Large intestine (tissue), 3 donors: ENCODE measurements at regions not wholly inside any gene's neighbourhood (a gene's known extent, or its start where the extent isn't known, plus 50 kb on each side); places are given as distances from the start of the nearest gene placed in this dataset.

ENCODE experiments used
- DNase-seq, 2 donors: peaks; one replicate each; pipeline versions ENCODE4 v3.0.0 to v3.0.0-alpha.2; 2013
- H3K27ac ChIP-seq: one replicate; pipeline ENCODE4 v1.5.1; 2013; ENCODE audit warnings: low read length
- H3K27me3 ChIP-seq: 2 replicates; pipeline ENCODE4 v1.6.1; 2013; ENCODE audit warnings: low read length; ENCODE audit not compliant: control insufficient read depth, insufficient read depth
- H3K36me3 ChIP-seq: 2 replicates; pipeline ENCODE4 v1.6.1; 2013; ENCODE audit warnings: low read length; ENCODE audit not compliant: control insufficient read depth, insufficient read depth
- H3K4me1 ChIP-seq: one replicate; pipeline ENCODE4 v1.6.1; 2013; ENCODE audit warnings: low read length; ENCODE audit not compliant: control insufficient read depth, insufficient read depth
- H3K4me3 ChIP-seq: one replicate; pipeline ENCODE4 v1.5.1; 2013; ENCODE audit warnings: low read length
- H3K9me3 ChIP-seq: one replicate; pipeline ENCODE4 v1.6.1; 2013; ENCODE audit warnings: mild to moderate bottlenecking, low read depth, low read length, moderate library complexity; ENCODE audit not compliant: control insufficient read depth
- WGBS: methylation state at CpG from one replicate; pipeline ENCODE4 v1.1.5; 2013; ENCODE audit warnings: low lambda C conversion rate; ENCODE audit not compliant: insufficient coverage; 5-methylcytosine and 5-hydroxymethylcytosine counted together

GRCh38 chr12:126547905-126548304, 1482.7 kb downstream of the AACS start:
- Histone ChIP-seq H3K36me3 (no peaks in the 10 kb centered on the region), H3K9me3 (no peaks in the 10 kb centered on the region), H3K4me3 (no peak overlapping the region), H3K27me3 (no peaks in the 10 kb centered on the region), H3K4me1 (no peaks in the 10 kb centered on the region), H3K27ac (no peak overlapping the region)
- DNase-seq, result no peak
- WGBS, result no CpG with 5 or more reads among the region's 10 CpGs

DNA sequence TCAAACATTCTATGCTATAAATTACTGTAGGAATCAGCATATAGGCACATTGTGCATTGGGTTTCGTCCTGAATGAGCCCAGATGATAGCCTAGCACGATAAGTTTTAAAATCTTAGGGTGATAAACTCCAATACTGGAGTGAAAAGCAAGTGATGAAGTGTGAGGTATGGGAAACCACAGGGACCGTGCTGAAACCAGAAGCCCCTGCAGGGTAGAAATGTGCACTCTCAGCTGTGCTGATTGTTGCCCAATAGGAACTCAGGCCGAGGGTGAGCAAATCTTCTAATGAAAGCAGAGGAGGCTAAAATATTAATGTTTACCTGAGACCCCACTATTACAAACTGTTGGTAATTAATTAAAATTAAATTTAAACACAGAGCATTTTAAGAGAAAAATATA, 1486.6 kb downstream of the AACS start:
- H3K36me3 ChIP-seq, result no peaks in the 10 kb centered on the region

GRCh38 chr12:126554625-126555024, 1489.4 kb downstream of the AACS start:
- H3K27me3 ChIP-seq, result no peaks in the 10 kb centered on the region
- no peaks in the 10 kb centered on the region for H3K36me3 ChIP-seq
- H3K9me3 ChIP-seq, result no peaks in the 10 kb centered on the region
- no peak overlapping the region for H3K4me3 ChIP-seq
- no peak for DNase-seq
- no peak overlapping the region for H3K27ac ChIP-seq
- 74% methylated on average over 3 of the region's 7 CpGs for WGBS
- H3K4me1 ChIP-seq, result no peaks in the 10 kb centered on the region

More for the DNA sequence above, 1486.6 kb downstream of the AACS start:
- 80% methylated on average over 2 of the region's 4 CpGs for WGBS
- H3K4me3 ChIP-seq, result no peak overlapping the region
- no peak for DNase-seq
- H3K9me3 ChIP-seq, result no peaks in the 10 kb centered on the region
- H3K27ac ChIP-seq, result no peak overlapping the region
- H3K4me1 ChIP-seq, result no peaks in the 10 kb centered on the region
- H3K27me3 ChIP-seq, result no peaks in the 10 kb centered on the region

DNA sequence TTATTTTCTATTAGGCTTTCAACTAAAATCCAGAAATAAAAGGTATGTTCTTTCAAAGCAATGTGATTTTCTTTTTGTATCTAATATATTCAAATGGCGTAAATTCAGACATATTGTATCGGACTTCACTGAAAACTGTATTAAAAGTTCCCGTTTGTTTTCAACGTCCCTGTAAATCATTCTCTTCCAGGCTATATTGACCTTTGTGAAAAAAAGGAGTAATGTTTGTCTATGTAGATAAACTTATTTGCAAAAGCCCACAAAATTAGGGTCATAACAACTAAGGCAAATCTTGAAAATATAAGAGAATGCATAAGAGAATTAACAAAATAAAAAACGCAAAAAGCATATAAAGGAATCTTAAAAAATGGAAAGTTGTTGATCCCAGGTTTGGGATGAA, 1492.4 kb downstream of the AACS start:
- Histone ChIP-seq H3K27ac (no peak overlapping the region), H3K36me3 (no peaks in the 10 kb centered on the region), H3K4me1 (no peaks in the 10 kb centered on the region), H3K4me3 (no peak overlapping the region), H3K27me3 (no peaks in the 10 kb centered on the region), H3K9me3 (no peaks in the 10 kb centered on the region)
- WGBS, result 33% methylated on average over 4 of the region's 5 CpGs
- no peak for DNase-seq

DNA sequence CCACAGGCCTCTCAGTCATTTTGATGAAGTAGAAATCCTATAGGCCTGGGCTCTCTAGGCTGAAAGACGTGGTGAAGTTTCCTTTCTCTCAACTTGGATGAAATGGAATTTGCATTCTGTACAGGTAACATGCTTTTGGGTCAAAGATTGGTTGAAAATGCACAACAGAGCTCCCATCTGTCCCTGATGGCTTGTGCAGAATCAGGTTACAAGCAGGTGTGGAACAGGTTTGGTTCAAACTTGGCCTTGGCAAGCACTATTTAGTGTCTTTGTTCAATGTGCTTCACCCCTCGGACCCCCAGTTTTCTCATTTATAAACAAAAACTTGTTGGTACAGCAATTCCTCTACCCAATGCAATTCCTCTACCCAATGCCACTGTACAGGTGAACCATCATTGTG, 1493.0 kb downstream of the AACS start:
- Histone ChIP-seq H3K9me3 (no peaks in the 10 kb centered on the region), H3K36me3 (no peaks in the 10 kb centered on the region), H3K4me1 (no peaks in the 10 kb centered on the region), H3K27ac (no peak overlapping the region), H3K27me3 (no peaks in the 10 kb centered on the region), H3K4me3 (no peak overlapping the region)
- WGBS, result no CpG with 5 or more reads among the region's 2 CpGs
- DNase-seq, result no peak

- H3K36me3 ChIP-seq, result no peaks in the 10 kb centered on the region
- no peaks in the 10 kb centered on the region for H3K4me1 ChIP-seq
- no peak for DNase-seq
- no peak overlapping the region for H3K4me3 ChIP-seq
- no peaks in the 10 kb centered on the region for H3K27me3 ChIP-seq
- no CpG with 5 or more reads among the region's 3 CpGs for WGBS
- H3K9me3 ChIP-seq, result no peaks in the 10 kb centered on the region
- H3K27ac ChIP-seq, result no peak overlapping the region
These were observed 1493.6 kb downstream of the AACS start for GRCh38 chr12:126558810-126559209.

- Histone ChIP-seq H3K9me3 (peaks cover 8% of the 10 kb centered on the region), H3K4me1 (no peaks in the 10 kb centered on the region), H3K36me3 (no peaks in the 10 kb centered on the region), H3K27me3 (no peaks in the 10 kb centered on the region), H3K27ac (no peak overlapping the region), H3K4me3 (no peak overlapping the region)
- no peak for DNase-seq
- no CpG with 5 or more reads among the region's 18 CpGs for WGBS
These were observed 1501.8 kb downstream of the AACS start for GRCh38 chr12:126567016-126567415.

DNA sequence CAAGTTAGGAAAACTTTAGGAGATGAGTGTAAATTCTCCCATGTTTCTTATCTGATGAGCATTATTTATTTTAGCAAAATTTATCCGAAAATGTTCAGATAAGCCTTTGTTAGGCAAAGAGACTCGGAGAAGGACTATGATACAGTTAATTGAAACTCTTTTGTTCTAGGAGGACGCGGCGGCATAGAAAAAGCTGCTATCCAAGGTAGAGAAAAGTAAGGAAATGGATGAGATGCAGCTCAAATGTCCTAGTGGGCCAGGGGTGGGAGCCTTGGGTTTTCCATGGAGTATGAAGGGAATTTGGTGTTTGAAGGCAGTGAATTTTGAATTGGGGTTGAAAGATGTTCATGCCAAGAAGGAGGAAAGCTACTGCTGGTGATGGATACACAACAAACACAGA, 1504.5 kb downstream of the AACS start:
- no peaks in the 10 kb centered on the region for H3K27me3 ChIP-seq
- no peak for DNase-seq
- no peak overlapping the region for H3K4me3 ChIP-seq
- H3K27ac ChIP-seq, result no peak overlapping the region
- H3K4me1 ChIP-seq, result no peaks in the 10 kb centered on the region
- no peaks in the 10 kb centered on the region for H3K36me3 ChIP-seq
- 81% methylated on average over 5 of the region's 5 CpGs for WGBS
- H3K9me3 ChIP-seq, result peaks cover 8% of the 10 kb centered on the region

- WGBS, result 84% methylated on average over 2 of the region's 3 CpGs
- Histone ChIP-seq H3K4me1 (no peaks in the 10 kb centered on the region), H3K4me3 (no peak overlapping the region), H3K36me3 (no peaks in the 10 kb centered on the region), H3K27ac (no peak overlapping the region), H3K9me3 (peaks cover 8% of the 10 kb centered on the region), H3K27me3 (no peaks in the 10 kb centered on the region)
- no peak for DNase-seq
These were observed 1505.3 kb downstream of the AACS start for GRCh38 chr12:126570566-126570965.

DNA sequence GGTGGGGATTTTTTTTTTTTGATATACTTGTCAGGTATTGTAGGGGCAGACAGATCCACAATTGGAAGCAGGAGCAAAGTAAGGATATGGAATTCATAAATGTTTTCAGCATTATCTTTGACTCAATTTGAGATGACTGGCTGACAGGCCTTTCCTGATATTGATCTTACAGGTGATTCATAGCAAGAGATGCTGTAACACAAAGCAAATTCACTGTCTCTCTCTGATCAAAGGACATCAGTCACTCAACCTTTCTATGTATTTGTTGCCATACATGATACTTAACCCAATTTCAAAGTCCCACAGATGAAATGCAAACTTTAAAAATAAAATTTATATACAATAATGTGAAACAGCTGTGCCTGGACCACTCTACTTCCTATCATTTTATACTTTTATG, 1506.9 kb downstream of the AACS start:
- no peaks in the 10 kb centered on the region for H3K36me3 ChIP-seq
- no peak overlapping the region for H3K27ac ChIP-seq
- no peaks in the 10 kb centered on the region for H3K27me3 ChIP-seq
- no peak for DNase-seq
- H3K4me3 ChIP-seq, result no peak overlapping the region
- H3K4me1 ChIP-seq, result no peaks in the 10 kb centered on the region
- peaks cover 2% of the 10 kb centered on the region for H3K9me3 ChIP-seq

- H3K9me3 ChIP-seq, result no peaks in the 10 kb centered on the region
- DNase-seq, result no peak
- H3K36me3 ChIP-seq, result no peaks in the 10 kb centered on the region
- H3K4me3 ChIP-seq, result no peak overlapping the region
- no peak overlapping the region for H3K27ac ChIP-seq
- H3K27me3 ChIP-seq, result no peaks in the 10 kb centered on the region
- H3K4me1 ChIP-seq, result no peaks in the 10 kb centered on the region
These were observed 1516.4 kb downstream of the AACS start for GRCh38 chr12:126581655-126582054.
